ENCODE measurements at regions not wholly inside any gene's neighbourhood (a gene's known extent, or its start where the extent isn't known, plus 50 kb on each side); places are given as distances from the start of the nearest gene placed in this dataset.

DNA sequence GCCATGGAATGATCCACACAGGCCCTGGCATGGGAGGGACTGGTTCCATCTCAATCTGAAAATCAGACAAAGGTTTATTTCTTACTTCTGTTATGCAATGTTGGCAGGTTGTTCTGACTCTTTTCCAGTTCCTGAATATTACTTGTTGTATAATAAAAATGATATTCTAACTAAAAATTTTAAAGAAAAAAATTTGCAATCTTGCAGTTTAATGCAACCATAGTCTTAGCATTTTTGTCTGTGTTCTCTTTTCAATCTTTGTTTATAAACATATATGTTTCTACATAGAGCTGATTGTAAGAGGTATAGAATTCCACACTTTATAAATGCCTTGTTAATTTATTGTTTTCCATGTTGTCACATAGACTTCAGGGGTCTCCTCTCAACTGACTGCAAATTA, 143.4 kb downstream of the RPIA start:
- no peak for DNase-seq

DNA sequence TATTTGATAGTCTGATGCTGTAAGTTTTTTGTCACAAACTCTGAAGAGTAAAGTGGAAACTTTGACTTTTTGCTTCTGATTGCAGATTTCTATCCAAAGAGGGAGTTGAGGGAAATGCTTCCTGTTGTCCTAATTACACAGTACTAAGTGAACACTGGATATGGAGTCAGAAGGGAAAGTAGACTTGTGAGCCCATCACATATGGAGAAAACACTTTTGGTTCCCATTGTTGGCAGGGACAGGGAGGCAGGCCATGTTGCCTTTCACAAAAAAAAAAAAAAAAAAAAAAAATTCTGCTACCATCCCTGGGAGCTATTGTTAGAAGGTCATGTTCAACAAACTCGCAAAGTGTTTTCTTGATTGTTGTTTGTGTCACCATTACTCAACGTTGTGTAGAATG, 144.3 kb downstream of the RPIA start:
- DNase-seq = no peak

DNA sequence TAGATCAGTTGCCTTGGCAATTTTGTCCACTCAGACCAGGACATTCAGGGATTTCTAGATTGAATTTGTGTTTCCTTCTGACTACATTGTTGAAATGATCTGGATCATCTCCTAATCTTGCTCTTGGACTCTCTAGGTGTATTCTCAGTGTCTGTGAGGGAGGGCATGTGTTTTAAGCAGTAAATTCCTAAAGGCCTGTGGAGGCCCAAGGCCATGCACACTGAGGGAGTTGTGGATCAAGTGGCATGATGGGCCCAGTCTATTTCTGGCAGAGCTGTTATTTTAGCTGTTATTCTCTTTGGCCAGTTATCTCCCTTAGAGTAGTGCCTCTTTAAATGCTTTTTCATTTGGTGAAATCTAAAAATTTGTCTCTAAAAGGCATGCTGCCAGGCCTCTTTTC, 144.9 kb downstream of the RPIA start:
- DNase-seq = no peak

DNA sequence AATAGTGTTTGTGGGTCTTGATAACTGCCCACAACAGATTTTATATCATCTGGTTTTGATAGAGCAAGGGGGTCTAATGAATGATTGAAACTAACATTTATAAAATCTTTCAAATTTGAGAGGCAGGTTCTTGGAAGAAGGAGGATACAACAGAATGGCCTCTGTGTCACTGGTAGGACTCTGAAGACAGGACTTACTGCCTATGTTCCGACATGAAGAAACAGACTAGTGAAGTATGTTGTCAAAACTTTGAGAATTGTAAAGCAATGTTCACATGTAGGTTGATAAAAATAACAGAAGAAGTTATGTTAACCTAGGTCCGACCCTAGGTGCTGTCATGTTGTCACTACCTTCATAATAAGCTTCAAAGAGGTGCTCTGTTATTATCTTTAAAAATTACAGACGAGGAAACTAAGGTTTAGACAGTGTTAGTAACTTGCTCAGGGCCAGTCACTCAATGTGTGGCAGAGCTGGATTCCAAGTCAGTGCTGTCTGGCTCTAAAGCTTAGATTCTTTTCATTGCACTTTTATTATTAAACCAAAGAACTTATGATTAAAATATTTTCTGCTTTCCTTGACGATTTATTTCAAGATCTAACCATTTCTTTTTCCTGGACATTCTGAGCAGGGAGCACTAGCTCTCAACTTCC, 146.2 kb downstream of the RPIA start:
- DNase-seq = no peak

DNA sequence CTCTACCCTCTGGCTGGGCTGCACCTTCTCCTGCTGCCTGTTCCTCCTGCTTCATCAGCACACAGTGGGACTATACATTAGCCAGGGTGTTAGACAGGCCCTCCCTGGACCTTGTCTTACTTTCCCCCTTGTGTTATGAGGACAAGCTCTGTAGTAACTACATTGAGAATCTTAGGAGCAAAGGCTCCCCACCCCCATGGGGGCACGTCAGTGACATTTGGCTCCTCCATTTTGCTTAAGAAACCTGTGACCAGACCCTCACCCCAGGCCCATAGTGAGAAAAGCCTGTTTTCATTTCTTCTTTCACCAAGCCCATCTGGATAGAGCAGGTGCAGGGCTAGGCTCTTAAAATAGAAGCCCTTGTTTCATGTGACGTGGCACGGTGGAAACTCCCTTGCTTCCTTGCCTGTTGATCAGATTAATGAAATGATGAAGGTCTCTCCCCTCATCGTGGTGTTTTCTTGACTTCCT, 146.7 kb downstream of the RPIA start:
- no peak for DNase-seq

DNA sequence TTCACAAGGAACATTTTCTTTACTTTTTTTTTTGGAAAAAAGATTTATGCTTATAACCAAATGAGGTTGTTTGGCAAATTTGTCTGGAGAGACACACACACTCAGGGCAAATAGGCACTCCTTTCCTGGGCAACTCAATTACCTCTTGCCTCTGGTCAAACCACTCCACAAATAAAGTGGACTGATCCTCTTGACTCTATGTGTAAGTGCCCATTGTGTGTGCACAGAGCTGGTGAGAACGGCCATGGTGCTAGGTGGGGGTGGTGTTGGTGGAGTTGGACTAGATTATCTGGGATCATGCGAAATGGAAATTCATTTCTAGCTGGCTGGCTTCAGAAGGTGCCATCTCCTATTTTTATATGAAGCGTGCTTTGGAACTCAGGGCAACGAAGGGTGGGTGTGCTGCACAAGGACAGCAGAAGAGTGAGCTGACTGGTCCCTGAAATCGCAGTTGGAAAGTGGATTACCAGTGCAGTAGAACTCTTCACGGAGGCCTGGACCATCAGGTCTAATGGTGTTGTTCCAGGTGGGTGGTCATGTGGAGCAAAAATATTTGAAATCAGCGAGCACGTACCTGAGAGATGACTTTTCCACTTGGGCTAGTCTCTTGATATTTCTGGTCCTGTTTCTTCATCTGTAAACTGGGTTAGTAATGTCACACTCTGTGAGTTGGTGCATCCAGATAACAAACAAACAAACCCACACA, 149.9 kb downstream of the RPIA start:
- DNase-seq = no peak

DNA sequence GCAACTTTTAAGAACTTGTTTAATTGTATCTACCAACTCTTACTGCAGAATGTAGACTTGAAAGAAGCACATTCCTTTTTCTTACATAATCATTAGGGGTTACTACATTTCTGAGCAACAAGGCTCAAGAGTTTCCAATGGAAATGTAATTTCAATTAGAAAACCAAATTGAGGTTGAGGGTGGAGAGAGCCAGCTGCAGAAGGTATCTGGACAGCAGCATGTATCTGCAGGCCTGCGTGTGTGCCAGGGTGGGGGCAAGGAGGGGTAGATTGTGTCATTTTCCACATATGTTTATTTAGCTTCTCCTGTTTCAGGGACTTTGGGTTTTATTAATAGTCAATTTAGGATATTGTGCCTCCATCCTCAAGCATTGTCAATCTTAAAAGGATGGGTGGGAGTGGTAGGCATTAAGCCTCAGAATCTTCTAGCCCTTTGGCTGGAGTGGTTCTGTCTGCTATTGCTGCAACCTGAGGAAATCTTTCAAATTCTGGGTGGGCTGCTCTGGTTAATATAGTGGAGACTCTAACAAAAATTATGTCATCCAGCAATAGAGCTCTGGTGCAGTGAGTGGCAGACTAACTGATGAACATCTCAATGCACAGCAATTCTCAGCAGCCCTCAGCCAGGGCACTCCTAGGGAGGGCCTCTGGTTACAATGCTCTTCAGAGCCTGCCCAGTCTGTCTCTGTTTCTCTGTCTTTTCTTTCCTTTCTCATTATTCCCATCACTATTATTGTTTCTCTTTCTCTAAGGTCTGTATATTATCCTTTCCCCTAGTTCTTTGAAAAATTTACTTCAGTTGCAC, 151.4 kb downstream of the RPIA start:
- DNase-seq = no peak

DNA sequence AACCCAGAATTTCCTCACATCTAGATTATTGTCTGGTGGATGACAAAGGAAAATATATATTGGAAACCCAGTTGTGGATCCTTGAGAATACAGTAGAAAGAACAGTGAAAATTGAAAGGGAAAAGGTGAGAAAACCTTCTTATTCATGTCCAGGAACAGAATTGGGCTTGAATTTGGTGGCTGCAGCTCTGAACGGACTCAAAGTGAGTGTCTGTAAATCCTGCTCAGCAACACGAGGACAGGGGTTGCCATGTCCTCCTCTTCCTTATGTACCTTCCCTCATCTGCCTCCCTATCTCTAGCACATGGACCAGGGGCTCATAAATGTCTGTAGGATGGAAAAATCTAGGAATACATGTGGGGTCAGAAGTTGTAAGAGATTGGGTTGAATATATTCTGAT, 152.2 kb downstream of the RPIA start:
- no peak for DNase-seq

DNA sequence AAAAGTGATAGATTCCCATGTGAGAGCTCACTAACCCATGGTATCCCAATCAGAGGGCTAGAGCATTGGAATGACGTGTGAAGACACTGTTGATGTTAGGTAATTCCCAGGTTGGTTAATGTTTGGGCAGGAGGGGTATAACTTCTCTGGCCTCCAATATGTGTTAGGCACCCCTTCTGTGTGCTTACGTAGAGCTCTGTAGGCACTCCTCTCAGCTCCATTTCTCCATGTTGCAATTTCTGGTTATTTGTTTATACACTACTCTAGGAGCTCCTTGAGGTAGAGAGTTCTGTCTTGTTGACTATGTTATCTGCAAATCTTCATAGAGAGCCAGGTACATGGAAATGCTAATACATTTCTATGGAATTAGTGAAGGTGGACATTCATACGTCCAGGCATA, 153.5 kb downstream of the RPIA start:
- no peak for DNase-seq

DNA sequence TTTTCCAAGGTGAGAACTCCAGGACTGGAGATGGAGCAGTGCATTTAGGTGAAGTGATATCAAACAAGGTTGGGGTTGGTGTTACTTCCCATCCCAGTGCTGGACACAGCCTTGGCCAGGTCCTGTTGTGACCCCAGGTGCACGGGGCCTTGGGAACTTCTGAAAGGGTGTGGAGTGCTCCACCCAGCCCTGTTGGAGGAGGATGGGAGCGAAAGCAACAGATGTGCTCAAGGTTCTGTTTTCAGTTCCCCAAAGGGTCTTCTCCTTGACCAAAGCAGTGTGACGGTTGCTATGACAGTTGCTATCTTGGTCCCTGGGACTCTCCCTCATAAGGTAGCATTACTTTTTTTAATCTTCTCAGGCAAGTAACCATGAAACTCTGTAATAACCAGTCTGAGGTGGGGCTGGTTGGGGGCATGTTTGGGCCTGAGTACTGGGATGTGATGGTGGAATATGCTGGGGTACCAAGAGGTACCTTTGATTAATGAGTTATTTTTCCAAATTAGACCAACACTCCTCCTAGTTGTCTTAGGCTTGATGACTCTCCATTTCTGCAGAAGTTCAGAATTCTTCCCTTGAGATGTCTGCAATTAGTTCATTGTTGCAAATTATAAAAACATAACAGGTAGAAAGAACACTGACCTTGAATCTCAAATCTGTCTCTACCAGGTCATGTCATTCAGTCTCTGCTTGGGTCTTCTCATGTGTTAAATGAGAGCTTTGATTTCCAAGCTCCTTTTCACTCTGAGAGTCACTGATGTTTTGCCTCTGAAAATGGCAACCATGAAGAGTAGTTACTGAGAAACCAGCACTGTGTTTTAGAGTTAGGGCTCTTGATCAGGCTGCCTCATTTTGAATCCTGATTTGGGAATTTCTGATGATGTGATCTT, 154.5 kb downstream of the RPIA start:
- DNase-seq = no peak

DNA sequence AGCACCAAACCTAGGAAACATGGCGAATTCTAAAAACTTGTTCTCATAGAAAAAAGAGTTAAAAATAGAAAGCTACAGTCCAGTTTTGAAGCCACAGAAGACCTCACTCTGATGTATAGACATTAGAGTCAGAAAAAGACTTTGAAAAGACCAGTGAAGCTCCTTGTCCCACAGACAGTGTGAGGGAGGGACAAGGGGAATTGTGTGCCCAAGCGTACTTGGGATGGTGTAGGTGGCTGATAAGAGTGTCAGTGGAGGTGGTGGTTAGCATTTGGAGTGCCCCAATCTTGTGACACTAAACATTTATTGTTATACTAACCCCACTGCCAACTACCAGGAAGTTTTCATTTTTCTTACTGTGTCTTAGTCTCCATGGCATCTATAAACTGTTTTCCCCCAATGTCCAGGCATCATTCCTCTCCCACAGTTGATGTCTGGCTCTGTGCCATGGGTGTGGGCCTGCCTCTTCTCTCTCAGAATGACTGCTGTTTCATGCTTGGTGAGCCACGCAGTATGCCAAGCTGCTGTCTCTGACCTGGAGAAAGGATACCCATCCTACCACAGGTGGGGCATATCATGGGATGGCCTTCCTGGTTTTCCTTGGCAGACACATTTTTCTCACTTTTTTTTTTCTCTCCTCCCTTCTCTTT, 161.4 kb downstream of the RPIA start:
- DNase-seq = no peak

DNA sequence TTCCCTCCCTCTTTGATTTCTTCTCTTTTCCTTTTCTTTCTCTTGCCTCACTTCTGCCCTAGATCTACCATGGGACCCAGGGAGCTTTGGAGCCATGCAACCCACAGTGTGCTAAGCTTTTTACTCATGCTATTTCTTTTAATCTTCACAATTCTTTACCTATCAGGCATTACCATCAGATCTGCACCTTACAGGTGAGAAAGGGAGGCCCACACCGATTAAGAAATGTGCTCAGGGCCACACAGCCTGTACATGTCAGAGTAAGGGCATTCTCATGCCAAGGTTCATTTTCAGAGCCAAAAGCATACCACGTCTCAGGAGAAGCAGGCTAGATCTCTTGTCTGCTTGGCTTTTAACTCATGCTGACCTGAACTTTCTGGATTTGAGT, 161.9 kb downstream of the RPIA start:
- DNase-seq = no peak

DNA sequence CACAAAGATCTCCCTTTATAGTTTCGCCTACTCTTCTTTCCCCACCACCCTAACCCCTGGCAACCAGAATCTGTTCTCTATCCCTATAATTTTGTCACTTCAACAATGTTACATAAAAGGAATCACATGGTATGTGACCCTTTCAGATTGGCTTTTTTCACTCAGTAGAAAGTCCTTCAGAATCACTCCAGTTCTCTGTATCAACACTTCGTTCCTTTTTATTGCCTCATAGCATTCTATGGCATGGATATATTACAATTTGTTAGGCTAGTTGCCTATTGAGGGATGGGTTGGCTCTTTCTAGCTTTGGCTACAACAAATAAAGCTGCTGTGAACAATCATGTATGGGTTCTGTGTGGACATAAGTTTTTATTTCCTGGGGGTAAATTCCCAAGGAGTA, 163.1 kb downstream of the RPIA start:
- DNase-seq = no peak

DNA sequence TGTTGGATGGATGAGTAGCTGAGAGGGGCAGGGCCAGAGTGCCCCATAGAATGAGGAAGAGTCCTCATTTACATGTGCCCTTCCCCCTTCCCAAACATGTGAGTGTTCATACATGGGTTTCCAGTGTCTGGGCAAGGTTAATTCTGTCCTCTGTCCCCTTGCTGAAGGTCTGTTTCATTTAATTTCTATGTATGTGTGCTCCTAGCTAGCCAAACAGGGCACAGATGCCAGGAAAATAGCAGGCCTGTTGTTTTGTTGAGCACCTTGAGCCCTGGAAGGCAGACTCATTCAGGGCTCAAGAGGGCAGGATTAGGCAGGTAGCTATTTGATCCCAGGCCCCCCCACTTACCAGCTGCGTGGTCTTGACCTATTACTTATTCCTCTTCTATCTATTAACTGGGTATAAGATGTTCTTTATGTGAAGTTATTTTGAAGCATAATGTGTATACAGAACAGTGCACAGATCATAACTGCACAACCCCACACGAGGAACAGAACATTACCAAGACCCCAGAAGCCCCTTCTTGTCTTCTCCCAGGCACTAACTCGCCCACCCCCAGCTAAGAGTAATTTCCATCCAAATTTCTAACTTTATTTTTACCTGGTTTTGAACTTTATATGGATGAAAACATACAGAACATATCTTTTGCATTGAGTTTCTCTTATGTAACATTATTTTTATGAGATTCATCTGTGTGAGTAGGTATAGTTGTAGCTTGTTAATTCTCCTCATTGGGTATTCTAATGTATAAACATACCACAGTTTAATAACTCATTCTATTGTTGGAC, 164.3 kb downstream of the RPIA start:
- no peak for DNase-seq

DNA sequence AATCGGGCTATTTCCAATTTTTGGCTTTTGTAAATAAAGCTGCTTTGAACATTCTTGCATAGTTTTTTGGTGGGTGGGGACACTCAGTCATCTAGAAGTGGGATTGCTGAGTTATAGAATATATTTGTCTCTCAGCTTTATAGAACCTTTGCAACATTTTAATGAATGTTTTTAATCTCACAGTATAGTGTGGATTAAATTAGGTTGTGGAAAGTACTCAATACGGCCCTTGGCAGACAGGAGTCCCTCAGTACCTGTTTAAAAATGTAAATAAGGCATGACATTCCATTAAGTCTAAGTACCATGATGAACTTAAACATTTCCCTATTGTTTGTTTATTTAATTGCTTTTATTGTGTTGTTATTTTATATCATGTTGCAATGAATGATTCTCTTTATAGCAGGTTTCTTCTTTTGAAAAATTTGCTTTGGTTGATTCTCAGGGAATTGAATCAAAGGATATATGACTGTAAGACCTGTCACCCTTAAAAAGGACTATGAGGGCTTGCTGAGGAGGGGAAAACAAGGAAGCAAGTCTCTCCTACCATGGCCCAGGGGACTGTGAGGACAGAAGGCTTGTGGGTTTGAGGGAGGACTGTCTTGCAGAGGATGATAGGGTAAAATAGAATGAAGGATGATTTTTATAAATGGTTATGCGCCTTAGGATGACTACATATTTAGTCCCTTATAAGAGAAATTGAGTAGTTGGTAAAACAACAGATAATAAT, 165.1 kb downstream of the RPIA start:
- DNase-seq = no peak

DNA sequence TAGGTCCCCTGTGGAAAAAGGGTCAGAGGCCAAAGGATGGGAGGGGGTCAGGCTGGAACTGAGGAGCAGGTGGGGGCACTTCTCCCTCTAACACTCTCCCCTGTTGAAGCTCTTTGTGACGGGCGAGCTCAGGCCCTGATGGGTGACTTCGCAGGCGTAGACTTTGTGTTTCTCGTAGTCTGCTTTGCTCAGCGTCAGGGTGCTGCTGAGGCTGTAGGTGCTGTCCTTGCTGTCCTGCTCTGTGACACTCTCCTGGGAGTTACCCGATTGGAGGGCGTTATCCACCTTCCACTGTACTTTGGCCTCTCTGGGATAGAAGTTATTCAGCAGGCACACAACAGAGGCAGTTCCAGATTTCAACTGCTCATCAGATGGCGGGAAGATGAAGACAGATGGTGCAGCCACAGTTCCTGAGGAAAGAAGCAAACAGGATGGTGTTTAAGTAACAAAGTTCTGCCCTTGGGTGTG, 165.8 kb downstream of the RPIA start:
- peak; percentile 100 for DNase-seq

DNA sequence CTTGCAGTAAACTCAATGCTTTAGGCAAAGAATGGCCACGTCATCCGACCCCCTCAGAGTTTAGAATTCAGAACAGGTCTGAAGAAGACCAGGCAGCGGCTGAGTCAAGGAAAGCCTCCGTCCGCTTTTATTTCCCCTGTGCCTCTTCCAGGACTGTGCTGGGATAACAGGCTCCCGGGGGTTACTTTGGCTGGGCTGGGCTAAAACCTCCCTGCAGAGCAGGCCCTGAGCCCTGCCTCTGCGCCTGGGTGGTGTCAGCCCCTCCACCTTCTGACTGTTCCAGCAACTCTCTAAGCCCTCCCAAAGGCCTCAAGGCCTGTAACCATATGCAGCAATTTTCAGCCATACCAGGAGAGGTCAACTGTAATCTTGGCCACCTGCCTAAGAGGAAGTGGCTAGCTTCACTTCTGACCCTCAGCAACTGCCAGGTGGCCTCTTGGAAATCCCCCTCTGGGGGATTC, 166.5 kb downstream of the RPIA start:
- peak; percentile 27 to 28 for DNase-seq

DNA sequence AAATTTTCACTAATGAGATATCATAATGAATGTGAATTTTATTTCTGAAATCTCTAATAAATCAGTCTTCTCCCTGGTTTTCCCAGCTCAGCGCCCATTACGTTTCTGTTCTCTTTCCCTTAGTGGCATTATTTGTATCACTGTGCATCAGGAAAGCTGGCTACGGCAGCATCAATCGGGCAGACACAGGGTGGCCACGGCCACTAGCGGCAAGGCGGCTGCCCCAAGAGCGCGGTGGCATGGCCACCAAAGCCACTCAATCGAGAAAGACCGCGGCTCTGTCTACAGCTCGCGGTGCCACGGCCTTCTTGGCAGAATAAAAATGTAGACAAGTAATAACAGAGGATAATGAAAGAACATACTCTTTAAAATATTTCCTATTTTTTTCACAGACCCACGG, 168.0 kb downstream of the RPIA start:
- no peak for DNase-seq

DNA sequence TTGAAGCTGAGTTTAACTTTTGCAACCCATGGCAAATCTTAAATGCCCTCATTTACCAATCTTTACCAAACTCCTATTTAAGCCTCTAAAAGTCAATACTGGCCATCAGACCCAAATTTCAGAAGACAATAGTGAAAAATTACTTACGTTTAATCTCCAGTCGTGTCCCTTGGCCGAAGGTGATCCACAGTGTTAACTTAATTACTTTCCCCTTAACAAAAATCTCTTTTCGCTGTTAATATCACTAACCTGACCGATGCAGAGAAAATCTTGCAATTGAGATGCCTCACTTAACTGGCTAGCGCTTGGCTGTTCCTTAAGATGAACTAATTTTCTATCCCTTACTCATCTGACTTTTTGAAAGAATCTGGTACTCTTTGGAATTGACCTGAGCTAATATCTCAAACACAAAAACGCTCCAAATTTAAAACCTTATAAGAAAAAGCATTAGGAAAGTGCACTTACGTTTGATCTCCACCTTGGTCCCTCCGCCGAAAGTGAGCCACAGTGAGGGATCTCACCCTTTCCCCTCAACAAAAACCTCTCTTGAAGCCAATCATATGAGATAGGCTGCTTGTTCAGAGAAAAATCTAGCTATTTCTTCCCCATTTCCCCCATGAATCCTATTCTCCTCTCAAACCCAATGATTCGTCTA, 169.1 kb downstream of the RPIA start:
- DNase-seq = no peak

DNA sequence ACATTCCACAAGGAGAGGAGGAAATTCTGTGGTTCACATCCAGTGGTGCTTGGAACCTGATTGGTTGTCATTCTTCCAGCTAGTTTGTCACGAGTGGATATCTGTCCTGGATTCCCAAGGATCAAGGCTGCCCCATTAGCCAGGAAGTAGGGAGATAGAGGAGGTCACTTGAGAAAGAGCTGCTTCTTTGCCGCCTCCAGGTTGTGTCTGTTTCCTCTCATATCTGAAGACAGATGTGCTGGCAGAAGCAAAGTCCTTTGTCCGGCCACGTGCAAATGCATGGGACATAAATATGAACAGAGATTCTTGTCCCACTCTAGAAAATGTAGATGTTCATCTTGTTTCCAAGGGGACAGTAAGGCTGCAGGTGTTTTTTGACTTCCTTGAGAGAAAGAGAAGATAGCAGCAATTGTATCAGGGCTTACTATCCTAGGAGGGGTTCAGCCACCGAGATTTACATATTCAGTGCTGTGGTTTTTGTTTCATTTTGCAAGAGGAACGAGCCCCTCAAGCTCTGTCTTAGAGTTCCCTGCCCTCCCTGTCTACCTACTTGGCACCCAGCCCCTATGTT, 174.4 kb downstream of the RPIA start:
- no peak for DNase-seq
